A549 (cell line): ENCODE measurements at regions not wholly inside any gene's neighbourhood (a gene's known extent, or its start where the extent isn't known, plus 50 kb on each side); places are given as distances from the start of the nearest gene placed in this dataset.
A peak's percentile ranks its signal among the peaks of the same experiment; 100 is the strongest.

ENCODE experiments used
- ATAC-seq, 2 experiments: fragments of 200-7000 bp in 1 of 2; fragments of >200 bp in 1 of 2; cut with Nextera tagmentation in 1 of 2; cut with Tn5 transposase in 1 of 2; 3 replicates each; pipeline versions ENCODE4 v1.8.0 to v1.9.1; 2018 to 2020; ENCODE audit warnings: mild to moderate bottlenecking in 1 of 2, moderate library complexity in 1 of 2
- CTCF ChIA-PET: fragments of 300-600 bp; sonication (Branson Sonifier 250); formaldehyde crosslinking; extraction: SDS; loops from one replicate; lab custom pipeline; 2021; ENCODE audit warnings: antibody characterized with exemption, inconsistent platforms; lab: Yijun Ruan, JAX
- POLR2A ChIA-PET: fragments of 350-600 bp; formaldehyde crosslinking; extraction: SDS; loops from one replicate; lab custom pipeline; 2021; ENCODE audit warnings: antibody characterized with exemption, inconsistent platforms; lab: Yijun Ruan, JAX
- DNase-seq, 2 experiments: peaks; one replicate each; pipeline versions ENCODE4 v3.0.0 to v3.0.0-alpha.2; 2011 to 2016; ENCODE audit warnings: low read depth in 1 of 2, low spot score in 1 of 2
- FAIRE-seq: peaks from 2 replicates; lab custom pipeline; 2011; peaks lifted over from hg19 to GRCh38; lab: Jason Lieb, UNC
- H3K27ac ChIP-seq, 2 experiments: fragments of >200 bp; sonication (Bioruptor Twin); formaldehyde crosslinking; 3 replicates each; pipeline ENCODE4 v1.5.1; 2016 to 2017
- H3K4me1 ChIP-seq: fragments of >200 bp; sonication (Bioruptor Twin); formaldehyde crosslinking; 3 replicates; pipeline ENCODE4 v1.6.1; 2016
- H3K4me2 ChIP-seq: fragments of >200 bp; sonication (Bioruptor Twin); formaldehyde crosslinking; 3 replicates; pipeline ENCODE4 v1.6.1; 2016
- H3K4me3 ChIP-seq: fragments of >200 bp; sonication (Bioruptor Twin); formaldehyde crosslinking; 3 replicates; pipeline ENCODE4 v1.5.1; 2016
- H3K9me3 ChIP-seq: fragments of >200 bp; sonication (Bioruptor Twin); formaldehyde crosslinking; 3 replicates; pipeline ENCODE4 v1.6.1; 2016
- CBX2 ChIP-seq: fragments of 200-600 bp; sonication (generic); IDR thresholded peaks from 2 replicates; pipeline ENCODE4 v1.6.1; 2016; ENCODE audit warnings: low read depth, mild to moderate bottlenecking, borderline replicate concordance
- CBX8 ChIP-seq: fragments of 200-600 bp; sonication (generic); IDR thresholded peaks from 2 replicates; pipeline ENCODE4 v1.6.1; 2016
- CEBPB ChIP-seq, 2 experiments: fragments of >200 bp in 1 of 2; sonication (Bioruptor Twin) in 1 of 2; formaldehyde crosslinking in 1 of 2; IDR thresholded peaks; 2 replicates each; pipeline ENCODE4 v1.6.1; 2012 to 2016
- CHD2 ChIP-seq: fragments of 150-350 bp; IDR thresholded peaks from 2 replicates; pipeline ENCODE4 v1.6.1; 2014; ENCODE audit warnings: low read length; ENCODE audit not compliant: partially characterized antibody
- CHD4 ChIP-seq: fragments of 200-600 bp; sonication (generic); IDR thresholded peaks from 2 replicates; pipeline ENCODE4 v1.6.1; 2016; ENCODE audit warnings: antibody characterized with exemption, mild to moderate bottlenecking, borderline replicate concordance
- FOSB ChIP-seq: fragments of 250-450 bp; sonication (Bioruptor Pico); IDR thresholded peaks from 2 replicates; pipeline ENCODE4 v1.5.0; 2020; ENCODE audit warnings: mild to moderate bottlenecking, moderate library complexity
- HOXA7 ChIP-seq: fragments of 250-450 bp; sonication (Bioruptor Pico); IDR thresholded peaks from 2 replicates; pipeline ENCODE4 v1.5.0; 2020; ENCODE audit warnings: mild to moderate bottlenecking, moderate library complexity
- JUN ChIP-seq, 2 experiments: fragments of >200 bp; sonication (Bioruptor Twin); formaldehyde crosslinking; IDR thresholded peaks; 2 replicates in 1 of 2; 3 replicates in 1 of 2; pipeline ENCODE4 v1.6.1; 2016 to 2017
- JUNB ChIP-seq: fragments of >200 bp; sonication (Bioruptor Twin); formaldehyde crosslinking; IDR thresholded peaks from 2 replicates; pipeline ENCODE4 v1.6.1; 2016
- KDM5A ChIP-seq: fragments of 200-600 bp; sonication (generic); IDR thresholded peaks from 2 replicates; pipeline ENCODE4 v1.6.1; 2016; ENCODE audit warnings: antibody characterized with exemption, mild to moderate bottlenecking
- MAX ChIP-seq: IDR thresholded peaks from 2 replicates; pipeline ENCODE4 v1.6.1; 2012
- MAZ ChIP-seq: fragments of 150-350 bp; IDR thresholded peaks from 2 replicates; pipeline ENCODE4 v1.6.1; 2014; ENCODE audit warnings: antibody characterized with exemption, low read depth, low read length, borderline replicate concordance
- NFE2L2 ChIP-seq: fragments of 150-350 bp; conservative IDR thresholded peaks from 2 replicates; pipeline ENCODE4 v1.6.1; 2014; ENCODE audit warnings: low read length
- NPAS2 ChIP-seq: fragments of 250-450 bp; sonication (Bioruptor Pico); IDR thresholded peaks from 2 replicates; pipeline ENCODE4 v1.8.0; 2022; ENCODE audit warnings: mild to moderate bottlenecking, moderate library complexity, borderline replicate concordance
- NR3C1 ChIP-seq: fragments of >200 bp; sonication (Bioruptor Twin); formaldehyde crosslinking; IDR thresholded peaks from 3 replicates; pipeline ENCODE4 v1.6.1; 2017
- PHF8 ChIP-seq: fragments of 200-600 bp; sonication (generic); IDR thresholded peaks from 2 replicates; pipeline ENCODE4 v1.6.1; 2016; ENCODE audit warnings: low read depth, mild to moderate bottlenecking, antibody characterized with exemption, moderate library complexity, borderline replicate concordance
- POLR2AphosphoS2 ChIP-seq: conservative IDR thresholded peaks from 2 replicates; pipeline ENCODE4 v1.6.1; 2012; ENCODE audit warnings: low read length, improper control_type of control experiment, inconsistent platforms
- RCOR1 ChIP-seq: fragments of 150-350 bp; IDR thresholded peaks from 2 replicates; pipeline ENCODE4 v1.6.1; 2014; ENCODE audit warnings: antibody characterized with exemption, low read length, low read depth
- REST ChIP-seq: fragments of 200-600 bp; sonication (generic); IDR thresholded peaks from 2 replicates; pipeline ENCODE4 v1.6.1; 2016; ENCODE audit warnings: antibody characterized with exemption, mild to moderate bottlenecking, moderate library complexity
- RNF2 ChIP-seq: fragments of 200-600 bp; sonication (generic); IDR thresholded peaks from 2 replicates; pipeline ENCODE4 v1.6.1; 2016; ENCODE audit warnings: low read depth, mild to moderate bottlenecking, antibody characterized with exemption, moderate library complexity, borderline replicate concordance
- TFCP2L1 ChIP-seq: fragments of 250-450 bp; sonication (Bioruptor Pico); IDR thresholded peaks from 2 replicates; pipeline ENCODE4 v1.5.0; 2021; ENCODE audit warnings: mild to moderate bottlenecking
- USF2 ChIP-seq: fragments of 450-650 bp; IDR thresholded peaks from 2 replicates; pipeline ENCODE4 v1.6.1; 2014; ENCODE audit warnings: antibody characterized with exemption
- ZFP36 ChIP-seq: fragments of 450-650 bp; IDR thresholded peaks from 2 replicates; pipeline ENCODE4 v1.6.1; 2014; ENCODE audit warnings: borderline replicate concordance; ENCODE audit not compliant: partially characterized antibody
- ZSCAN20 ChIP-seq: fragments of 250-450 bp; sonication (Bioruptor Pico); IDR thresholded peaks from 2 replicates; pipeline ENCODE4 v1.8.0; 2022; ENCODE audit warnings: mild to moderate bottlenecking, moderate library complexity
- WGBS: methylation state at CpG from one replicate; pipeline ENCODE4 v1.1.6; 2017; ENCODE audit errors: missing lambda C conversion rate; 5-methylcytosine and 5-hydroxymethylcytosine counted together

GRCh38 chr1:47554901-47555300 lies 117.1 kb downstream of the FOXD2 start:
- Histone ChIP-seq H3K9me3 (no peaks in the 10 kb centered on the region), H3K4me1 (peaks cover 44% of the 10 kb centered on the region), H3K4me3 (no peak overlapping the region), H3K27ac (peak overlapping the region; percentile 63 to 64), H3K4me2 (peak overlapping the region; percentile 45)
- FAIRE-seq (no peak), ATAC-seq (no peak), DNase-seq (no peak)
- ChIA-PET POLR2A (no interaction called here), CTCF (interaction anchor here (1.2 kb wide), 1 partner anchor 9 kb away, joined by 3 read pairs; no protein-coding TSS in a partner anchor)
- WGBS = 55% methylated on average over 1 of the region's 1 CpG
- TF ChIP-seq HOXA7 (CRISPR knock-in tag) (no peak), TFCP2L1 (CRISPR knock-in tag) (no peak), USF2 (no peak), RNF2 (no peak)

GRCh38 chr1:47555306-47555705 lies 117.5 kb downstream of the FOXD2 start:
- H3K4me3 ChIP-seq = no peak overlapping the region
- ChIA-PET POLR2A (no interaction called here), CTCF (interaction anchor here (1.2 kb wide), 1 partner anchor 9 kb away, joined by 3 read pairs; no protein-coding TSS in a partner anchor)
- WGBS = 10% methylated on average over 2 of the region's 2 CpGs
- DNase-seq = peak in 1 of 2 experiments; percentile 64
- H3K27ac ChIP-seq = peak overlapping the region; percentile 63 to 65
- TF ChIP-seq JUNB = peak; percentile 23; the same call in 1 of the 2 replicates
- TF ChIP-seq CEBPB (IDR thresholded peaks at IDR 0.05) = 0 out of 4 replicates have a peak, but pooled peaks of 1 of the 2 experiments have one; percentile 12
- no peak for TF ChIP-seq CHD4
- TF ChIP-seq, all 56 proteins: peak for 2
- ATAC-seq = no peak
- no peak for FAIRE-seq
- H3K9me3 ChIP-seq = no peaks in the 10 kb centered on the region
- peak overlapping the region; percentile 45 for H3K4me2 ChIP-seq
- peaks cover 48% of the 10 kb centered on the region for H3K4me1 ChIP-seq

- Histone ChIP-seq H3K4me3 (no peak overlapping the region), H3K9me3 (no peaks in the 10 kb centered on the region), H3K27ac (peak overlapping the region; percentile 63 to 65), H3K4me1 (peaks cover 55% of the 10 kb centered on the region), H3K4me2 (peak overlapping the region; percentile 45)
- 80% methylated on average over 20 of the region's 24 CpGs for WGBS
- ChIA-PET CTCF (interaction anchor here (0.7 kb wide), 1 partner anchor 8 kb away, joined by 3 read pairs; no protein-coding TSS in a partner anchor), POLR2A (no interaction called here)
- ATAC-seq (no peak), DNase-seq (no peak), FAIRE-seq (no peak)
- TF ChIP-seq KDM5A = no peak
- no peak for TF ChIP-seq JUN (IDR thresholded peaks at IDR 0.05)
- TF ChIP-seq MAX = no peak
- TF ChIP-seq CBX2 = no peak
- TF ChIP-seq POLR2AphosphoS2 = no peak
- no peak for TF ChIP-seq HOXA7 (CRISPR knock-in tag)
- TF ChIP-seq NFE2L2 = no peak
- TF ChIP-seq USF2 = no peak
- TF ChIP-seq ZSCAN20 = no peak
- no peak for TF ChIP-seq NPAS2 (CRISPR knock-in tag)
- TF ChIP-seq CBX8 = no peak
- no peak for TF ChIP-seq RCOR1
Observed at GRCh38 chr1:47555841-47556560, 118.2 kb downstream of the FOXD2 start.

- Histone ChIP-seq H3K27ac (no peak overlapping the region), H3K4me3 (no peak overlapping the region), H3K4me2 (no peak overlapping the region), H3K9me3 (no peaks in the 10 kb centered on the region), H3K4me1 (peaks cover 60% of the 10 kb centered on the region)
- ATAC-seq (no peak), FAIRE-seq (no peak), DNase-seq (no peak)
- POLR2A ChIA-PET = no interaction called here
- CTCF ChIA-PET = no interaction called here
- WGBS = 88% methylated on average over 4 of the region's 4 CpGs
- TF ChIP-seq NFE2L2 (no peak), HOXA7 (CRISPR knock-in tag) (no peak), NPAS2 (CRISPR knock-in tag) (no peak), JUNB (no peak), REST (no peak), RCOR1 (no peak), FOSB (CRISPR knock-in tag) (no peak), ZFP36 (no peak), NR3C1 (no peak), CHD2 (no peak), PHF8 (no peak), MAZ (no peak), ZSCAN20 (no peak)
Observed at GRCh38 chr1:47557066-47557465, 119.2 kb downstream of the FOXD2 start.
